HFF-Myc (cell line): ENCODE measurements at regions not wholly inside any gene's neighbourhood (a gene's known extent, or its start where the extent isn't known, plus 50 kb on each side); places are given as distances from the start of the nearest gene placed in this dataset.

Experiments
- DNase-seq: peaks from one replicate; pipeline ENCODE4 v3.0.0-alpha.2; 2011; ENCODE audit warnings: low read depth; ENCODE audit errors: extremely low read depth
- H3K4me3 ChIP-seq: replicated peaks from 2 replicates; pipeline ENCODE4 v1.5.1; 2011; ENCODE audit warnings: low read depth, mild to moderate bottlenecking, control low read depth, low read length
- CTCF ChIP-seq: IDR thresholded peaks from 2 replicates; pipeline ENCODE4 v1.5.1; 2012; ENCODE audit warnings: mild to moderate bottlenecking, low read depth, low read length, control low read depth; ENCODE audit errors: missing control alignments

GRCh38 chr20:17137692-17138091 is 89.1 kb upstream of the PCSK2 start:
- no peak for DNase-seq

GRCh38 chr20:17138237-17138636 is 88.6 kb upstream of the PCSK2 start:
- DNase-seq = no peak
- TF ChIP-seq CTCF = no peak
- H3K4me3 ChIP-seq = no peak overlapping the region

More at GRCh38 chr20:17137692-17138091, 89.1 kb upstream of the PCSK2 start:
- H3K4me3 ChIP-seq = no peak overlapping the region
- no peak for TF ChIP-seq CTCF

- no peak for TF ChIP-seq CTCF
- H3K4me3 ChIP-seq = no peak overlapping the region
- no peak for DNase-seq
These were observed 85.9 kb upstream of the PCSK2 start for GRCh38 chr20:17140894-17141293.

GRCh38 chr20:17141568-17141967 is 85.3 kb upstream of the PCSK2 start:
- no peak for TF ChIP-seq CTCF
- no peak overlapping the region for H3K4me3 ChIP-seq
- DNase-seq = no peak

GRCh38 chr20:17142666-17143065 is 84.2 kb upstream of the PCSK2 start:
- H3K4me3 ChIP-seq = no peak overlapping the region
- no peak for DNase-seq
- no peak for TF ChIP-seq CTCF

GRCh38 chr20:17150858-17151257 is 76.0 kb upstream of the PCSK2 start:
- TF ChIP-seq CTCF = no peak
- DNase-seq = no peak
- H3K4me3 ChIP-seq = no peak overlapping the region

- no peak overlapping the region for H3K4me3 ChIP-seq
- DNase-seq = no peak
- no peak for TF ChIP-seq CTCF
These were observed 71.4 kb upstream of the PCSK2 start for GRCh38 chr20:17155401-17155800.
